GM23338 (cell line): ENCODE measurements at regions not wholly inside any gene's neighbourhood (a gene's known extent, or its start where the extent isn't known, plus 50 kb on each side); places are given as distances from the start of the nearest gene placed in this dataset.

Experiments used
- ATAC-seq: fragments of 200-7000 bp; cut with Tn5 transposase; 3 replicates; pipeline ENCODE4 v1.9.1; 2020
- DNase-seq: peaks from one replicate; pipeline ENCODE4 v3.0.0-alpha.2; 2015; ENCODE audit warnings: low spot score
- H2AFZ ChIP-seq: fragments of 200-600 bp; sonication (generic); 2 replicates; pipeline ENCODE4 v1.8.0; 2016; ENCODE audit warnings: antibody characterized with exemption, mild to moderate bottlenecking, moderate library complexity
- H3F3A ChIP-seq: fragments of 200-600 bp; sonication (generic); replicated peaks from 2 replicates; pipeline ENCODE4 v1.8.0; 2017; ENCODE audit warnings: antibody characterized with exemption, mixed run types, low read depth
- H3K27ac ChIP-seq: fragments of 200-600 bp; sonication (generic); 2 replicates; pipeline ENCODE4 v1.6.1; 2016; ENCODE audit warnings: low read depth
- H3K27me3 ChIP-seq: fragments of 200-600 bp; sonication (generic); 2 replicates; pipeline ENCODE4 v1.8.0; 2016; ENCODE audit warnings: mild to moderate bottlenecking, mixed run types, moderate library complexity; ENCODE audit not compliant: insufficient read depth
- H3K36me3 ChIP-seq: fragments of 200-600 bp; sonication (generic); 2 replicates; pipeline ENCODE4 v1.8.0; 2016; ENCODE audit warnings: mild to moderate bottlenecking; ENCODE audit not compliant: insufficient read depth
- H3K4me1 ChIP-seq: fragments of 200-600 bp; sonication (generic); 2 replicates; pipeline ENCODE4 v1.8.0; 2016; ENCODE audit warnings: mild to moderate bottlenecking, moderate library complexity; ENCODE audit not compliant: insufficient read depth
- H3K4me2 ChIP-seq: fragments of 200-600 bp; sonication (generic); 2 replicates; pipeline ENCODE4 v1.7.1; 2017; ENCODE audit warnings: mixed run types
- H3K4me3 ChIP-seq: fragments of 200-600 bp; sonication (generic); 2 replicates; pipeline ENCODE4 v1.6.1; 2016; ENCODE audit warnings: mixed run types
- H3K79me2 ChIP-seq: fragments of 200-600 bp; sonication (generic); replicated peaks from 2 replicates; pipeline ENCODE4 v1.8.0; 2017; ENCODE audit warnings: mild to moderate bottlenecking; ENCODE audit not compliant: insufficient read depth
- H3K9me2 ChIP-seq: fragments of 200-600 bp; sonication (generic); 2 replicates; pipeline ENCODE4 v1.8.0; 2017; ENCODE audit not compliant: insufficient read depth
- H4K20me1 ChIP-seq: fragments of 200-600 bp; sonication (generic); replicated peaks from 2 replicates; pipeline ENCODE4 v1.8.0; 2017; ENCODE audit warnings: mild to moderate bottlenecking; ENCODE audit not compliant: insufficient read depth
- H3K27ac Mint-ChIP-seq: 2 replicates; pipeline ENCODE4 v1.8.0; 2020; ENCODE audit warnings: inconsistent platforms, mild to moderate bottlenecking, moderate library complexity, mixed read lengths
- H3K27me3 Mint-ChIP-seq: 3 replicates; pipeline ENCODE4 v1.8.0; 2022; ENCODE audit warnings: low read depth, mild to moderate bottlenecking, moderate library complexity, mixed read lengths, inconsistent platforms; ENCODE audit not compliant: insufficient read depth, poor library complexity
- H3K36me3 Mint-ChIP-seq: 3 replicates; pipeline ENCODE4 v1.8.0; 2021; ENCODE audit warnings: low read depth, mild to moderate bottlenecking, inconsistent platforms, moderate library complexity, mixed read lengths
- H3K4me1 Mint-ChIP-seq: 3 replicates; pipeline ENCODE4 v1.8.0; 2020; ENCODE audit warnings: mild to moderate bottlenecking, inconsistent platforms, mixed read lengths
- H3K4me3 Mint-ChIP-seq: 3 replicates; pipeline ENCODE4 v1.8.0; 2021; ENCODE audit warnings: moderate library complexity, mild to moderate bottlenecking, inconsistent platforms, mixed read lengths
- H3K9me3 Mint-ChIP-seq: 3 replicates; pipeline ENCODE4 v1.8.0; 2020; ENCODE audit warnings: moderate library complexity, mild to moderate bottlenecking, inconsistent platforms, mixed read lengths
- CREB1 ChIP-seq: fragments of 250-450 bp; sonication (Bioruptor Pico); IDR thresholded peaks from 2 replicates; pipeline ENCODE4 v1.5.0; 2020; ENCODE audit warnings: low read depth, mild to moderate bottlenecking, moderate library complexity
- EZH2phosphoT487 ChIP-seq: fragments of 200-600 bp; sonication (generic); IDR thresholded peaks from one replicate; pipeline ENCODE4 v1.8.1; 2018; ENCODE audit warnings: antibody characterized with exemption; ENCODE audit not compliant: unreplicated experiment
- JUNB ChIP-seq: IDR thresholded peaks from one replicate; pipeline ENCODE4 v1.6.1; 2016; ENCODE audit warnings: antibody characterized with exemption; ENCODE audit not compliant: unreplicated experiment
- NANOG ChIP-seq: IDR thresholded peaks from 2 replicates; pipeline ENCODE4 v1.6.1; 2016; ENCODE audit warnings: antibody characterized with exemption, borderline replicate concordance
- REST ChIP-seq: IDR thresholded peaks from one replicate; pipeline ENCODE4 v1.6.1; 2018; ENCODE audit warnings: antibody characterized with exemption; ENCODE audit not compliant: unreplicated experiment
- STAT1 ChIP-seq: IDR thresholded peaks from one replicate; pipeline ENCODE4 v1.6.1; 2016; ENCODE audit warnings: antibody characterized with exemption; ENCODE audit not compliant: unreplicated experiment
- ZNF462 ChIP-seq: fragments of 250-450 bp; sonication (Bioruptor Pico); IDR thresholded peaks from 2 replicates; pipeline ENCODE4 v1.5.0; 2020; ENCODE audit warnings: mild to moderate bottlenecking, moderate library complexity

DNA sequence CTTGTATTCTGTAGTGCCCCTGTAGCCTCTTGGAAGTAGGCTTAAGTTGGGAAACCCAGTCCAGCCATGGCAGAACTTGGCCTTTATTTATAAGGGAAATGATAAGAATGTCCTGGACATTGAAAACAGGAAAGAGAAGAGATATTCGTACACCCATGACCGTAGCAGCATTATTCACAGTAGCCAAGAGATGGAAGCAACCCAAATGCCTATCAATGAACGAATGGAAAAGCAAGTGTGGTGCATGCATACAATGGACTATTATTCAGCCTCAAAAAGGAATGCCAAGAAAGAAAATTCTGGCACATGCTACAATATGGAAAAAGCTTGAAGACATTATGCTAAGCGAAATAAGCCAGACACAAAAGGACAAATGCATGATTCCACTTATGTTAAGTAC, 315.3 kb downstream of the CXCL12 start:
- Mint-ChIP-seq H3K4me1 (no peaks in the 10 kb centered on the region), H3K27me3 (no peaks in the 10 kb centered on the region), H3K4me3 (no peak overlapping the region), H3K27ac (no peak overlapping the region), H3K9me3 (no peaks in the 10 kb centered on the region), H3K36me3 (no peaks in the 10 kb centered on the region)
- Histone ChIP-seq H3F3A (no peaks in the 10 kb centered on the region), H3K4me2 (no peak overlapping the region), H4K20me1 (no peaks in the 10 kb centered on the region), H3K9me2 (no peaks in the 10 kb centered on the region), H3K4me3 (no peak overlapping the region), H3K4me1 (no peaks in the 10 kb centered on the region), H2AFZ (no peak overlapping the region), H3K27ac (no peak overlapping the region), H3K27me3 (no peaks in the 10 kb centered on the region), H3K36me3 (no peaks in the 10 kb centered on the region), H3K79me2 (no peaks in the 10 kb centered on the region)
- no peak for DNase-seq
- ATAC-seq: no peak
- TF ChIP-seq NANOG (no peak), CREB1 (CRISPR knock-in tag) (no peak), EZH2phosphoT487 (no peak), ZNF462 (CRISPR knock-in tag) (no peak), JUNB (no peak), REST (no peak), STAT1 (no peak)
